ENCODE measurements at regions not wholly inside any gene's neighbourhood (a gene's known extent, or its start where the extent isn't known, plus 50 kb on each side); places are given as distances from the start of the nearest gene placed in this dataset.

GRCh38 chr1:177597393-177597792, 372.5 kb downstream of the SEC16B start:
- no peak for TF ChIP-seq CTCF (conservative IDR thresholded peaks at IDR 0.05 in 1 of 2, IDR thresholded peaks at IDR 0.05 in 1 of 2; ENCODE audit: low read depth in 1 of 2, low read length in 2 of 2)
- TF ChIP-seq EZH2 (IDR thresholded peaks at IDR 0.05; ENCODE audit: low read length, missing control alignments) = no peak
